ENCODE measurements at regions not wholly inside any gene's neighbourhood (a gene's known extent, or its start where the extent isn't known, plus 50 kb on each side); places are given as distances from the start of the nearest gene placed in this dataset.

DNA sequence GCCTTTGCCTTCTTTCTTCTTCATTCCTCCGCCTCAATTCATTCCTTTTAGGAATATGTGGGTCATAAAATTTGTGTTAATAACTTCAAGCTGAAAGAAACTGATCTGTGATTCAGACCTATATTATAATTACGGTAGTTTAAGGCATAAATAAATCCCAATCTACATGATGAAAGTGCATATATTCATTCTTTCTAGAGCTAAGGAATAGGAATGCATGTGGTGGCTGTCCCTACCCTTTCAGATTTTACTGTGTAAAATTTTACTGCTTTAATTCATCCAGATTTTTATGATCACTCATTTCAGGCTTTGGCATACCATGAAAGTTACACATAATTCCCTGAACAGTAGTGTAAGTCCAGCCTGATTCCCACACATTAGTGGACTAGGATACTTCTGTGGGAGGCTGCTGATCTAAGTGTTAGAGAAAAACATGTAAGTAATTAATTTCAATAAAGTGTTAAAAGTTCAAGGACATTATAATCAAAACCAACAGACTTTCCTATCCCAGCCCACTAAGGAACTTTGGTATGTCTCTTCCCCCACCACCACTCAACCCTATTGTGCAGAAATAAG is 83.1 kb downstream of the HINT1 start:
- DNase-seq (ENCODE audit: low spot score) (no peak), ATAC-seq (ENCODE audit: low read depth) (no peak)
- H3K27ac ChIP-seq (ENCODE audit: poor library complexity, severe bottlenecking), result no peak overlapping the region
- H3K9me3 ChIP-seq (ENCODE audit: severe bottlenecking), result no peaks in the 10 kb centered on the region
- H3K36me3 ChIP-seq (ENCODE audit: low read depth), result no peaks in the 10 kb centered on the region
- no peaks in the 10 kb centered on the region for H3K4me1 ChIP-seq (ENCODE audit: insufficient read depth, poor library complexity, severe bottlenecking)
- TF ChIP-seq, protein P1, sequence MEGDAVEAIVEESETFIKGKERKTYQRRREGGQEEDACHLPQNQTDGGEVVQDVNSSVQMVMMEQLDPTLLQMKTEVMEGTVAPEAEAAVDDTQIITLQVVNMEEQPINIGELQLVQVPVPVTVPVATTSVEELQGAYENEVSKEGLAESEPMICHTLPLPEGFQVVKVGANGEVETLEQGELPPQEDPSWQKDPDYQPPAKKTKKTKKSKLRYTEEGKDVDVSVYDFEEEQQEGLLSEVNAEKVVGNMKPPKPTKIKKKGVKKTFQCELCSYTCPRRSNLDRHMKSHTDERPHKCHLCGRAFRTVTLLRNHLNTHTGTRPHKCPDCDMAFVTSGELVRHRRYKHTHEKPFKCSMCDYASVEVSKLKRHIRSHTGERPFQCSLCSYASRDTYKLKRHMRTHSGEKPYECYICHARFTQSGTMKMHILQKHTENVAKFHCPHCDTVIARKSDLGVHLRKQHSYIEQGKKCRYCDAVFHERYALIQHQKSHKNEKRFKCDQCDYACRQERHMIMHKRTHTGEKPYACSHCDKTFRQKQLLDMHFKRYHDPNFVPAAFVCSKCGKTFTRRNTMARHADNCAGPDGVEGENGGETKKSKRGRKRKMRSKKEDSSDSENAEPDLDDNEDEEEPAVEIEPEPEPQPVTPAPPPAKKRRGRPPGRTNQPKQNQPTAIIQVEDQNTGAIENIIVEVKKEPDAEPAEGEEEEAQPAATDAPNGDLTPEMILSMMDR (IDR thresholded peaks at IDR 0.05; ENCODE audit: poor library complexity, severe bottlenecking), result no peak
- no peak overlapping the region for H3K4me3 ChIP-seq (ENCODE audit: severe bottlenecking)
- no peaks in the 10 kb centered on the region for H3K27me3 ChIP-seq (ENCODE audit: insufficient read depth, poor library complexity, severe bottlenecking)

DNA sequence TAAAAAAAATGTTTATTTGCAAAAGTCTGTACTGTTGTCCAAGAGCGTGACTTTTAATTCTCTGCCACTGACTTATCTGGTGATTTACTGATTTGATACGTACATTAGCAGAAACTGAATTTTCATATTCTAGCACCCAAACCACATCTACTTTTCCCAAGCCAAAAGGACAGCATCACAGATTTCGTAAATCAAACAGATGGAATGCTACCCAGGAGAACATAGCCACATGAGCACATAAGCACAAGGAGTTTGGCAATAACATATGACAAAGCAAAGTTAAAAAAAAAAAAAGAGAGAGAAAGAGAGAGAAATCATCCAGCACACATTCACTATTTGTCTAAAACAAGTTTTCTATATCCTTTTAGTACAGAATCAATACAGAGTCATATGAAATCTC is 83.7 kb downstream of the HINT1 start:
- H3K27me3 ChIP-seq (ENCODE audit: insufficient read depth, poor library complexity, severe bottlenecking), result no peaks in the 10 kb centered on the region
- no peak for ATAC-seq (ENCODE audit: low read depth)

DNA sequence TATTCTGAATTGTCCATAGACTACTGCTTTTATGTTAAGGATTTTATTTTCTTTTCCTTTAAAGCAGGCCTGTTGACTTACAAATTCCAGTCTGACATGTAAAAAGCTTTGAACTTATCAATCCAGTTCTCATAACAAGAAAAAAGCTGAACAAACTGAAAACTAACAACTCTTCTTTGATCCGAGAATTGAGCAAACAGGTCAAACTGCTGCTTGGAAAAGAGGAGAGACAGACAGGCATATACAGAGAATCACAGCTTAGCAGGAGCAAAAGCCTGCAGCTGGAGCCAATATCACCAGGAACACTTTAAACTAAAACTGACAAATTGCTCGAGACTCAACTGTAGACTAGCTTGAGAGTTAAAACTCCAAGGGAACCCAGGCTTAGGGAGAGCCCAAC is 85.8 kb downstream of the HINT1 start:
- ATAC-seq (ENCODE audit: low read depth) (no peak), DNase-seq (ENCODE audit: low spot score) (no peak)
- H3K36me3 ChIP-seq (ENCODE audit: low read depth), result no peaks in the 10 kb centered on the region
- H3K4me1 ChIP-seq (ENCODE audit: insufficient read depth, poor library complexity, severe bottlenecking), result no peaks in the 10 kb centered on the region
- no peak overlapping the region for H3K27ac ChIP-seq (ENCODE audit: poor library complexity, severe bottlenecking)
- H3K9me3 ChIP-seq (ENCODE audit: severe bottlenecking), result no peaks in the 10 kb centered on the region
- no peak overlapping the region for H3K4me3 ChIP-seq (ENCODE audit: severe bottlenecking)
- TF ChIP-seq, protein P1 (IDR thresholded peaks at IDR 0.05; ENCODE audit: poor library complexity, severe bottlenecking), result no peak
- H3K27me3 ChIP-seq (ENCODE audit: insufficient read depth, poor library complexity, severe bottlenecking), result peaks cover 10% of the 10 kb centered on the region

More for the DNA sequence above, 83.7 kb downstream of the HINT1 start:
- no peaks in the 10 kb centered on the region for H3K4me1 ChIP-seq (ENCODE audit: insufficient read depth, poor library complexity, severe bottlenecking)
- TF ChIP-seq, protein P1 (IDR thresholded peaks at IDR 0.05; ENCODE audit: poor library complexity, severe bottlenecking), result no peak
- no peak overlapping the region for H3K27ac ChIP-seq (ENCODE audit: poor library complexity, severe bottlenecking)
- no peak overlapping the region for H3K4me3 ChIP-seq (ENCODE audit: severe bottlenecking)
- H3K9me3 ChIP-seq (ENCODE audit: severe bottlenecking), result no peaks in the 10 kb centered on the region
- DNase-seq (ENCODE audit: low spot score), result no peak
- H3K36me3 ChIP-seq (ENCODE audit: low read depth), result no peaks in the 10 kb centered on the region

DNA sequence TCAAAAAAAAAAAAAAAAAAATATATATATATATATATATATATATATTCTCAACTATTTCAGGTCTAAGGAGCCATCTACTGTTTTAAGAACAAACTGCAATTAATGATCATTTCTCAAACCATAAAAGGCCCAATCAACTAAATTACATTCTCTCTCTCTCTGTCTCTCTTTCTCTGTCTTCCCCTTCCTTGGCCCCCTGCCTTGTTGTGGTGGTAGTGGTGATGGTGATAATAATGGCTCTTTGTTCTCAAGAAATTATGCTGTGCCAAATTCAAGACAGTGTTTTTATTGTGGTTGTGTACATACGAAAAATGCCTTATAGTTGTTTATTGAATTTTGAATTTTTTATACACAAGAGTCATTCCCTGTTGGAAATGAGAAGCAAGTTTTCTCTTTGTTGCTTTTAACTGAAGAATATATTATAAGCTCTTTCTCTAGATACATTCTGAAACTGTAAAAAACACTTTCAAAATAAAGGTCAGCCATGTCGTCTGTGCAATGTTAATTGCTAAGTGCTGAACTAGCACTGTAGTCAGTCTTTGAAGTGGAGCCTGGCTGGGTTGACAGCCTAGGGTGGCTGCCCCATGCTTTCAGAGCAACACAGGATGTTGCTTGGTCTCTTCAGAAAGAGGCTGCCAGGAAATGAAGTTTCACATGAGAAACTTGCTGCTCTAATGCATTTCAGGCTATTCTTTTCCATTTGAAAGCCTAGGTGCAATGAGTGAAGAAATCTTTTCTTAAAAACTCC is 96.0 kb downstream of the HINT1 start:
- no peak for ATAC-seq (ENCODE audit: low read depth)
- TF ChIP-seq, protein P1 (IDR thresholded peaks at IDR 0.05; ENCODE audit: poor library complexity, severe bottlenecking), result no peak
- no peaks in the 10 kb centered on the region for H3K9me3 ChIP-seq (ENCODE audit: severe bottlenecking)
- H3K27ac ChIP-seq (ENCODE audit: poor library complexity, severe bottlenecking), result no peak overlapping the region
- DNase-seq (ENCODE audit: low spot score), result no peak
- no peak overlapping the region for H3K4me3 ChIP-seq (ENCODE audit: severe bottlenecking)
- H3K27me3 ChIP-seq (ENCODE audit: insufficient read depth, poor library complexity, severe bottlenecking), result no peaks in the 10 kb centered on the region
- no peaks in the 10 kb centered on the region for H3K4me1 ChIP-seq (ENCODE audit: insufficient read depth, poor library complexity, severe bottlenecking)
- H3K36me3 ChIP-seq (ENCODE audit: low read depth), result no peaks in the 10 kb centered on the region

DNA sequence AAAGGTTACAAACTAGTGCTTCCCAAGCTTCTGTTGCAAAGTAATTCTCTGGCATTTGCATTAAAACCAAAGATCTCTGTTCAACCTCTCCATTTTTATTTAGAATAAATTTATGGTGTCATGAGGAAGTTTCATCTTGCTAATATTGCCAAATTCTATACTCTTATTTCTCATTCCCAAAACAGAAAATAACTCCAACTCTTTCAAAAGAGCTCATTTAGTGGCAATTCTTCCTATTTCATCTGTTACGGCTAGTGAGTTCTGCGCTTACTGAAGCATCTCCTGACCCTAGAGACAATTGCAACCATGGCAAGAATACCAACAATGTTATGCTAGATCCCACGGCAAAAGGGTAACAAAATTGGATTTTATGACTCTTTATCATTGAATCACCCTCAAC is 97.0 kb downstream of the HINT1 start:
- TF ChIP-seq, protein P1 (IDR thresholded peaks at IDR 0.05; ENCODE audit: poor library complexity, severe bottlenecking), result no peak
- DNase-seq (ENCODE audit: low spot score) (no peak), ATAC-seq (ENCODE audit: low read depth) (no peak)
- H3K36me3 ChIP-seq (ENCODE audit: low read depth), result no peaks in the 10 kb centered on the region
- no peaks in the 10 kb centered on the region for H3K4me1 ChIP-seq (ENCODE audit: insufficient read depth, poor library complexity, severe bottlenecking)
- no peak overlapping the region for H3K4me3 ChIP-seq (ENCODE audit: severe bottlenecking)
- H3K27ac ChIP-seq (ENCODE audit: poor library complexity, severe bottlenecking), result no peak overlapping the region
- no peaks in the 10 kb centered on the region for H3K27me3 ChIP-seq (ENCODE audit: insufficient read depth, poor library complexity, severe bottlenecking)
- no peaks in the 10 kb centered on the region for H3K9me3 ChIP-seq (ENCODE audit: severe bottlenecking)
